GM19468 (cell line): ENCODE measurements at regions not wholly inside any gene's neighbourhood (a gene's known extent, or its start where the extent isn't known, plus 50 kb on each side); places are given as distances from the start of the nearest gene placed in this dataset.

Experiments
- ATAC-seq: cut with Tn5 transposase; IDR thresholded peaks from one replicate; pipeline ENCODE4 v1.9.1; 2021; ENCODE audit warnings: mild to moderate bottlenecking, moderate library complexity, moderate number of reproducible peaks; ENCODE audit not compliant: unreplicated experiment; ENCODE audit errors: extremely low read depth

- no peak for ATAC-seq
Observed at GRCh38 chr6:104357928-104358327, 501.8 kb downstream of the HACE1 start.

- no peak for ATAC-seq
Observed at GRCh38 chr6:104356197-104356596, 503.5 kb downstream of the HACE1 start.

DNA sequence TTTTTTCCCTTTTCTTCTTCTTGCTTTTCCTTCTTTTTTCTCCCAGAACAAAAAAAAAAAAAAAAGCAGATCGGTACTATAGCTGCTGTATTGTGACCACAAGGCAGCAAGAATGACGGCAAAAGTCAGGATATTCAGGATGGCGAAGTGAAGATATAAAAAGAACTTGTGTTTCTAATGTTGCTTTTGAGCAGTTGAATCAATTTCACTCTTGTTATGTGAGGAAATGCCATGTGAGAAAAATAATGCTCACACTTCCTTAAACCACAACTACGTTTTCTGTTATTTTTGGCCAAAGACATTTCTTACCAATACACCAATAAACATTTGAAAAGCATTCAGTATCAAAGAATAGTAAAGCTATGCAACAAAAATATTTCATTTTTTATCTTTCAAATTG, 510.5 kb downstream of the HACE1 start:
- no peak for ATAC-seq

DNA sequence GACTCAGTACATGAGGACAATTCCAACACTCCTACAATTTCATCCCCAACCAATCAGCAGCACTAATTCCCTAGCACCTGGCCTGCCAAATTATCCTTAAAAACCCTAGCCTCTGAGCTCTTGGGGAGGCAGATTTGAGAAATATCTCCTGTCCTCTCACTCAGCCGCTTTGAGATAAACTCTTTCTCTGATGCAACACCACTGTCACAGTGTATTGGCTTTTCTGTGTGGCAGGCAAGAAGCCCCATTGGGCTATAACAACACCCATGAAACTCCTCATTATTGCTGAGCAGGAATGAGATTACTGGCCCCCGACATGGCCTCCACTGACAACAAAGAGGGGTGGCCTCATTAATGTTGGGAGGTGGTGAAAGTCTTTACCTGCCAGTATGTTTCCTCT, 515.5 kb downstream of the HACE1 start:
- no peak for ATAC-seq

DNA sequence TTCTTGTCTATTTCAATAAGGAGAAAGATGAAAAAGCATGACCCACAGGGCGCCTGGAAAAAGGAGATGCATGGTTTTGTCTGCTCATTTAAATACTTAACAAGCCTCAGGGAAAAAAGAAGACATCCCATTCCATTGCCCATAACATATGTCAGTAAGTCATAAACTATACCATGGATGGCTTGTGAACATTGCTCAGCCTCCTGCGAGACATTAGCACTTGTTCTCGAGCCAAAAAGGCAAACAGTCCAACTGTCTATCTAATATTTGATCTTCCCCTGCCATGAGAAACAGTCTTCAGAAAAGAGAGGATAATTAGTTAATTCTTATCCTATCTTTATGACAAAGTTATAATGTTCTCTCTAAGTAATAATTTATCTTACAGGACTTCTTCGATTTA, 527.4 kb downstream of the HACE1 start:
- no peak for ATAC-seq

DNA sequence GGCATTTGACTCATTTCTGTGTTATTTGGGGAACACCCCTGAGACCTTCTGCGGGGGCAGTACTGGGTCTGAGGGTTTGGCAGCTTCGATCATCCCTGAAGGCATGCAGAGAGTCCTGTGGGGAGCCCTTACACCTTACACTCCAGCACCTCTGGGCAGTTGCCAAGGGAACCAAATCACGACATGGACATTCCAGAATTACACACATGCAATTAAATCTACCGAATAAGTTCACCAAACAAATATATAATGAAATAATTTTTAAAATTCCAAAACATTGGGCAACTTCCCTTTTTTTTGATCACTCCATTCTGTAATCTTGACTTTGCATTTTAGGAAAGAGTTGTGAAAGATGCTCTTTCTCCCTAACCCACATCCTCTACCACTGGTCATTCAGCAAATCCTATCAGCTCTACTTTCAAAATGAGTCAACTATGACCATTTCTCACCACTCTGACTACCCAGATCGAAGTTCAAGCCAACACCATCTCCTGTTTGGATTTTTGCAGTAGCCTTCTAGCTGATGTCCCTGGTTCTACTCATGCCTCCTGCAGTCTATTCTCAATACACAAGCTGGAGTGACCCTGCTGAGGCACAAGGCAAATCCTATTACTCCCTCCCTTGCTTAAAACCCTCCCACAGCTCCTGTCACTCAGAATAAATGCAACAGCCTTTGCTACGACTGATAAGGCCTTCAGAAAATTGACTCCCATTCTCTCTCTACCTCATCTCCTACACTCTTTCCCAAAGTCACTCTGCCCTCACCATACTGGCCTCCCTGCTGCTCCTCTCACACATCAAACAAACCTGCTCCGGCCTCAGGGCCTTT, 533.3 kb downstream of the HACE1 start:
- ATAC-seq = no peak

DNA sequence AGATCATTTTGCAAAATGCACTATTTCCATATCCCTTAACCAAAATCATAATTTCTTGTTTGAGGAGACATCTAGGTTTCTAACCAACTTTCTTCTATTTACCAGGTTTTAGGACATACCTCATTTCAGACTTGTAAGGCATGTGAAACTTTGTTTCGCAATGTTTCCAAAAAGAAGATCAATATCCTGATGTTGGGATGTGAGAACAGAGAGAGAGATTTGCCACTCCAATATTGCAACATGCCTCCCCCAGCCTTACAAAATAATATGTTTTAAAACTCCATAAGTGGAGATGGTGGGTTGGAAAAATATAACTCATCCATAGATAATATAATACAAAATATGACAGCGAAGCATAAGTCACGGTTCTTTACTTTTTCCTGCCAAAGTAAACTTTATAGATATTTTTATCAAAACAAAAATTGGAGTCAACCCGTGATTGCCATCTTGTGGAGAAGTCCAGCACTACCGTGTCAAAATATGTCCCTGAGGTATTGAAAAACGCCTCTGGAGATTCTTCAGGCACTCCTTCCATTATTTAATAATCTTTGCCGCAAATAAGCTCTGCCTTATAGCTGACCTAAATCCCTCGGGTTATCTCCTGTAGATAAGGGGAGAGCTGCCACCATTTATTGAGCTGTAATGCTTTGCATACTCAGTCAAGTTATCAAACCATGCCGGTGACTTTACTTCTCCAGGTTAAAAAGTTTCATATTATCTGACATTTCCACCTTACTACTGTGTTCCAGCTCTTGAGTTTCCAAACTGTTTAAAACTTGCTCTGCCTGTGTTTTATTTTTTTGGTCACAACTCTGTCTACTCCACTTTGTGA, 534.2 kb downstream of the HACE1 start:
- no peak for ATAC-seq

GRCh38 chr6:104324301-104324700, 535.4 kb downstream of the HACE1 start:
- no peak for ATAC-seq

GRCh38 chr6:104322841-104323240, 536.9 kb downstream of the HACE1 start:
- ATAC-seq = no peak

- no peak for ATAC-seq
Observed at GRCh38 chr6:104321301-104321700, 538.4 kb downstream of the HACE1 start.

DNA sequence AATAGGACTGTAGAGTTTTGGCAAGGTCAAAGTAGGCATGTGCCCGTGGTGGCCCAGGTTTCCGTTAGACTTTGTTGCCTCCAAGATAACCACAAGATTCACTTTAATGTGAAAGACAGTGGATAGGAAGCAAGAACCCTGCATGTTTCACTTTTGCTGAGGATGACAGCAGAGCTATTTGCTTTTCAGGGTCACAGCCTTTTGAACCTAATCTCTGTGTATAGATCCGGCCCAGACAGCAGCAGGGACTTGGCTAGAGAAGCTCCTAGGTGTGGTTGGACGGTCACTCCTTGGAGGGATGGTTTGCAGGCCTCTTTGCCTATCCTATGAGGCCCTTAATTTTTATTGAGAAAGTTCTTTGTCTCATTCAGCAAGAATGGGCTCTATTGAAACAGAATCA, 538.8 kb downstream of the HACE1 start:
- no peak for ATAC-seq

- no peak for ATAC-seq
Observed at GRCh38 chr6:104312851-104313250, 546.9 kb downstream of the HACE1 start.

DNA sequence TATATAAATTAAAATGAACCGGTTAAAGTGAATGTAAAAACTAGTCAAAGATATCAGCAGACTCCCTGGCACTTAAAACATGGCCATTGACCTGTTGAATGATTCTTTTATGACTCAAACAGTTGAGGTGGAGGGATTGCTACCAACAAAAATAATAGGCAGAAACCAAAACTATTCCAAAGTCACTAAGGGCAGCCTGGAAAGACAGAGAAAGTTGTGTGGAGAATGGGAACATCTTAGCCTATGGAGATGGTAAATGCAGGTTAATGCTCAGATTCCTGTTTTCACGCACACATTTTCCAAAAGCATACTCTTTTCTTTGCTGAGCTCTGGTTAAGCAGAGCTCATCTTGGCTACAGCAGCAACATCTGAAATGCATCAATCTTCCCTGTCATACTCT, 553.5 kb downstream of the HACE1 start:
- ATAC-seq = no peak

GRCh38 chr6:104305206-104305605, 554.5 kb downstream of the HACE1 start:
- ATAC-seq = no peak

DNA sequence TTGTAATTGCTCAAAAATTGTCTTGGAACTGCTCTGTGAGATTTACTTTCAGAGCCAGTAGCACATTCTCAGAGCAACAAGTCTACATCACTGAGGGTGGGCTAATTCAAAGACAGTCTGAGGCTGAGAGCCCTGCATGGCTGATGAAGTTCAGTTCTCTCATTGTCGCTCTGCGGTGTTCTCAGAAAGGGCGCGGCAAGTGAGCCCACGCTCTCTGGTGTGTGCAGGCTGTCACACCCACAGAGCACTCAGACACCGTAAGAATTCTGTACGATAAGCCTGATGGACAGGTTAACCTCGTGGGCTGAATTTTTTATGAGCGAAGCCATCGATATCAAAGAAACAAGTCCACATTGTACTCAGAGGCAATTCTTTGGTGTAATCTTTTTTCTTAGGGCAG, 557.8 kb downstream of the HACE1 start:
- ATAC-seq = no peak

GRCh38 chr6:104286641-104287040, 573.1 kb downstream of the HACE1 start:
- no peak for ATAC-seq

GRCh38 chr6:104284872-104285271, 574.8 kb downstream of the HACE1 start:
- ATAC-seq = no peak

- ATAC-seq = no peak
Observed at GRCh38 chr6:104282581-104282980, 577.1 kb downstream of the HACE1 start.

DNA sequence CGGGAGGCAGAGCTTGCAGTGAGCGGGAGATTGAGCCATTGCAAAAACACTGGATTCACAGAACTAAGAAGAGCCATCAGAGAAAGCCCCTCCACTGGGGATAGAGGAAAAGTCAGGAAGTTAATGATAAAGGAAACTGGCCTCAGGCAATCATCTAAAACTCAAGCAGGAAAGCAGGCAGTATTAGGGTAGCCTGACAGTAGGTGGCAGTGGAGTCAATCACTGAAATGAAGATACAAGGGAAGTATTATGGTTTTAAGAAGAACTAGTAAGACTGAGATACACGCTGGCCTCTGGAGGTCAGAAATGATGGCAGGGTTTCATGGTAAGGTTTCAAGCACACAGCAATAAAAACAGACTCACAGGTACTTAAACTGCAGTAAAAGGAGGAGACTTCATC, 578.3 kb downstream of the HACE1 start:
- no peak for ATAC-seq

DNA sequence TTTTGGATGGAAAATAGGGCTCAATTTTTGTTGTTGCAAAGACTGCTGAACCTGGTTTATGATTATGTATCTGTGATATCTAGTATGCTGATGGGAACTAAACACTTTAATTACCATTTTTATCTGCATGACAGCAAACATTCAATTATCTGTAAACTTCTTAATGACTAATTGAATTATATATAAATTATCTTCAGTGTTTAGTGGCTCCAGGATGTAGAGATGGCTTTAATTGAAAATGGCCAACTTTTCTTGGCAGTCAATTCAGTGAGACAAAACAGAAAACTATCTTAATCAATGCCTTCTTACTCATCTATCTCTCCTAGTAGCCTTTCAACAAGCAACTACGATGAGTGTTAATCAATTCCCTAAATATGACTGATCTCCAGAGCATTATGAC, 591.3 kb downstream of the HACE1 start:
- ATAC-seq = no peak

- no peak for ATAC-seq
Observed at GRCh38 chr6:104266922-104267321, 592.8 kb downstream of the HACE1 start.
